Brain pericyte (primary cell): ENCODE measurements at regions not wholly inside any gene's neighbourhood (a gene's known extent, or its start where the extent isn't known, plus 50 kb on each side); places are given as distances from the start of the nearest gene placed in this dataset.

ENCODE experiments used
- DNase-seq: peaks from one replicate; pipeline ENCODE4 v3.0.0-alpha.2; 2012; ENCODE audit warnings: low read depth, low spot score

- no peak for DNase-seq
Measured at GRCh38 chr5:99141534-99142128, 212.8 kb upstream of the CHD1 start.

- DNase-seq, result no peak
Measured at GRCh38 chr5:99138911-99139310, 210.1 kb upstream of the CHD1 start.

- no peak for DNase-seq
Measured at GRCh38 chr5:99133921-99134320, 205.1 kb upstream of the CHD1 start.

- no peak for DNase-seq
Measured at GRCh38 chr5:99129768-99130501, 201.1 kb upstream of the CHD1 start.

- DNase-seq, result no peak
Measured at GRCh38 chr5:99122976-99123375, 194.2 kb upstream of the CHD1 start.

GRCh38 chr5:99119326-99119725, 190.5 kb upstream of the CHD1 start:
- DNase-seq, result no peak

GRCh38 chr5:99116526-99116925, 187.7 kb upstream of the CHD1 start:
- DNase-seq, result no peak

GRCh38 chr5:99109894-99110293, 181.1 kb upstream of the CHD1 start:
- no peak for DNase-seq

- DNase-seq, result no peak
Measured at GRCh38 chr5:99105216-99105615, 176.4 kb upstream of the CHD1 start.

- DNase-seq, result no peak
Measured at GRCh38 chr5:99104538-99105132, 175.8 kb upstream of the CHD1 start.

- DNase-seq, result no peak
Measured at GRCh38 chr5:99102073-99102697, 173.4 kb upstream of the CHD1 start.

GRCh38 chr5:99099691-99100090, 170.9 kb upstream of the CHD1 start:
- no peak for DNase-seq

- DNase-seq, result no peak
Measured at GRCh38 chr5:99089822-99090549, 161.2 kb upstream of the CHD1 start.

GRCh38 chr5:99088309-99088708, 159.5 kb upstream of the CHD1 start:
- DNase-seq, result no peak

- no peak for DNase-seq
Measured at GRCh38 chr5:99083197-99083596, 154.4 kb upstream of the CHD1 start.

GRCh38 chr5:99081711-99082110, 152.9 kb upstream of the CHD1 start:
- no peak for DNase-seq

- DNase-seq, result no peak
Measured at GRCh38 chr5:99076723-99077640, 148.2 kb upstream of the CHD1 start.

GRCh38 chr5:99072846-99073245, 144.0 kb upstream of the CHD1 start:
- no peak for DNase-seq

- DNase-seq, result no peak
Measured at GRCh38 chr5:99070822-99071221, 142.0 kb upstream of the CHD1 start.

- DNase-seq, result no peak
Measured at GRCh38 chr5:99070362-99070761, 141.6 kb upstream of the CHD1 start.
